ENCODE measurements at regions not wholly inside any gene's neighbourhood (a gene's known extent, or its start where the extent isn't known, plus 50 kb on each side); places are given as distances from the start of the nearest gene placed in this dataset.

DNA sequence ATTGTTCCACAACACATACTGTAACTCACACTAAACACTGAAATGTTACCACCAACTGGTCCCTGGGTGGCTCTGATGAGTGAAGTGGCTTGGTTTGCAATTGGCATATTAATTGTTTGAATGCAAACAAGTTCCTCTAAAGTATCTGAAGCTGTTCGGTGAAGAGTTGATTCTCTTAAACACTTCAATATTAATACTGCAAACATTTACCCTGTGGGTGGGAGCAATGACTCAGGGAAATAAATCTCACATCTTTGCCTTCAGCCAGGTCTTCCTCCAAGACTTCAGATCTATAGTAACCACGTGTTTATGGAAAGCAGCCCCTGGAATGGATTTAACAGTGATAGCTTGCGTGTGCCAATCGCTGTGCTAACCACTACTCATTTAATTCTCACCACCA is 176.0 kb downstream of the MAFB start:
- TF ChIP-seq CTCF (IDR thresholded peaks at IDR 0.05; ENCODE audit: extremely low read depth in 1 of 2, insufficient read depth in 1 of 2, low read depth in 1 of 2, low read length in 2 of 2) (no peak), POLR2A (IDR thresholded peaks at IDR 0.05; ENCODE audit: low read depth, low read length) (no peak), MYC (IDR thresholded peaks at IDR 0.05; ENCODE audit: low read depth, low read length) (no peak), EZH2 (IDR thresholded peaks at IDR 0.05; ENCODE audit: borderline replicate concordance, low read depth, low read length, severe bottlenecking) (no peak), MAX (IDR thresholded peaks at IDR 0.05; ENCODE audit: insufficient read depth, insufficient read length) (no peak), POLR2AphosphoS5 (IDR thresholded peaks at IDR 0.05; ENCODE audit: insufficient read depth, low read depth, low read length) (no peak), JUN (IDR thresholded peaks at IDR 0.05; ENCODE audit: borderline replicate concordance, insufficient read depth, insufficient read length, low read depth) (no peak)
